ENCODE measurements at regions not wholly inside any gene's neighbourhood (a gene's known extent, or its start where the extent isn't known, plus 50 kb on each side); places are given as distances from the start of the nearest gene placed in this dataset.

GRCh38 chr1:59193443-59194093 is 103.3 kb upstream of the FGGY start:
- BruUV-seq (replicated peaks), result no TSS peak
- Mint-ChIP-seq H3K27me3 (ENCODE audit: insufficient read depth, unreplicated experiment) (no peaks in the 10 kb centered on the region), H3K36me3 (ENCODE audit: insufficient read depth, unreplicated experiment) (peaks cover 7% of the 10 kb centered on the region), H3K27ac (ENCODE audit: low read depth, unreplicated experiment) (no peak overlapping the region), H3K9me3 (ENCODE audit: unreplicated experiment) (peaks cover 15% of the 10 kb centered on the region), H3K4me1 (ENCODE audit: insufficient read depth, unreplicated experiment) (no peaks in the 10 kb centered on the region), H3K4me3 (ENCODE audit: unreplicated experiment) (no peak overlapping the region)
- CTCF ChIA-PET, result interaction anchor here (0.5 to 1.5 kb wide), 2 partner anchors 506 to 530 kb away, joined by 5 to 7 read pairs; no protein-coding TSS in a partner anchor
- no peak for TF ChIP-seq CTCF (IDR thresholded peaks at IDR 0.05; ENCODE audit: unreplicated experiment)
- DNase-seq (ENCODE audit: unreplicated experiment), result no peak
- intact Hi-C loops (cut with micrococcal nuclease), result no loop called here
- POLR2A ChIA-PET, result interaction anchor here (0.6 kb wide), 1 partner anchor 25 kb away, joined by 3 read pairs; no protein-coding TSS in a partner anchor

- ChIA-PET POLR2A (interaction anchor here (0.6 kb wide), 1 partner anchor 61 kb away, joined by 3 read pairs; no protein-coding TSS in a partner anchor), CTCF (no interaction called here)
- H3K36me3 Mint-ChIP-seq (ENCODE audit: insufficient read depth, unreplicated experiment), result peaks cover 7% of the 10 kb centered on the region
Measured at GRCh38 chr1:59194621-59195020, 102.3 kb upstream of the FGGY start.

GRCh38 chr1:59195151-59195550 is 101.7 kb upstream of the FGGY start:
- intact Hi-C loops (cut with micrococcal nuclease), result no loop called here
- CTCF ChIA-PET, result no interaction called here
- Mint-ChIP-seq H3K27ac (ENCODE audit: low read depth, unreplicated experiment) (no peak overlapping the region), H3K9me3 (ENCODE audit: unreplicated experiment) (peaks cover 15% of the 10 kb centered on the region), H3K4me3 (ENCODE audit: unreplicated experiment) (no peak overlapping the region), H3K36me3 (ENCODE audit: insufficient read depth, unreplicated experiment) (peaks cover 7% of the 10 kb centered on the region), H3K4me1 (ENCODE audit: insufficient read depth, unreplicated experiment) (no peaks in the 10 kb centered on the region), H3K27me3 (ENCODE audit: insufficient read depth, unreplicated experiment) (no peaks in the 10 kb centered on the region)
- DNase-seq (ENCODE audit: unreplicated experiment), result no peak
- POLR2A ChIA-PET, result no interaction called here
- no peak for TF ChIP-seq CTCF (IDR thresholded peaks at IDR 0.05; ENCODE audit: unreplicated experiment)
- BruUV-seq (replicated peaks), result no TSS peak

More at GRCh38 chr1:59194621-59195020, 102.3 kb upstream of the FGGY start:
- intact Hi-C loops (cut with micrococcal nuclease), result no loop called here
- DNase-seq (ENCODE audit: unreplicated experiment), result peak; percentile 26
- Mint-ChIP-seq H3K27ac (ENCODE audit: low read depth, unreplicated experiment) (no peak overlapping the region), H3K4me3 (ENCODE audit: unreplicated experiment) (no peak overlapping the region), H3K9me3 (ENCODE audit: unreplicated experiment) (peaks cover 15% of the 10 kb centered on the region), H3K4me1 (ENCODE audit: insufficient read depth, unreplicated experiment) (no peaks in the 10 kb centered on the region), H3K27me3 (ENCODE audit: insufficient read depth, unreplicated experiment) (no peaks in the 10 kb centered on the region)
- no peak for TF ChIP-seq CTCF (IDR thresholded peaks at IDR 0.05; ENCODE audit: unreplicated experiment)
- BruUV-seq (replicated peaks), result no TSS peak

- H3K4me3 Mint-ChIP-seq (ENCODE audit: unreplicated experiment), result no peak overlapping the region
- H3K9me3 Mint-ChIP-seq (ENCODE audit: unreplicated experiment), result no peaks in the 10 kb centered on the region
- H3K27ac Mint-ChIP-seq (ENCODE audit: low read depth, unreplicated experiment), result no peak overlapping the region
- CTCF ChIA-PET, result interaction anchor here (0.6 to 1.2 kb wide), 2 partner anchors 24 to 49 kb away, joined by 3 read pairs; no protein-coding TSS in a partner anchor
- H3K27me3 Mint-ChIP-seq (ENCODE audit: insufficient read depth, unreplicated experiment), result no peaks in the 10 kb centered on the region
- intact Hi-C loops (cut with micrococcal nuclease), result no loop called here
- H3K4me1 Mint-ChIP-seq (ENCODE audit: insufficient read depth, unreplicated experiment), result no peaks in the 10 kb centered on the region
- POLR2A ChIA-PET, result interaction anchor here (0.7 kb wide), 1 partner anchor 304 kb away, joined by 3 read pairs; no protein-coding TSS in a partner anchor
- H3K36me3 Mint-ChIP-seq (ENCODE audit: insufficient read depth, unreplicated experiment), result peaks cover 7% of the 10 kb centered on the region
- TF ChIP-seq CTCF (IDR thresholded peaks at IDR 0.05; ENCODE audit: unreplicated experiment), result no peak
- no TSS peak for BruUV-seq (replicated peaks)
- no peak for DNase-seq (ENCODE audit: unreplicated experiment)
Measured at GRCh38 chr1:59198564-59198963, 98.3 kb upstream of the FGGY start.
